Activated B cell treated with CpG ODN at 0.5 μM for 24 hours (primary cell): ENCODE measurements at regions not wholly inside any gene's neighbourhood (a gene's known extent, or its start where the extent isn't known, plus 50 kb on each side); places are given as distances from the start of the nearest gene placed in this dataset.

Source experiments
- ATAC-seq: fragments of 200-7000 bp; cut with Tn5 transposase; one replicate; pipeline ENCODE4 v1.10.0; 2021; ENCODE audit warnings: low read depth, mild to moderate bottlenecking, moderate library complexity
- CTCF ChIA-PET: fragments of 350-600 bp; sonication (Branson Sonifier 250); formaldehyde crosslinking; loops from one replicate; lab custom pipeline; 2021; ENCODE audit warnings: antibody characterized with exemption; lab: Charles Lee
- POLR2A ChIA-PET: fragments of 350-600 bp; sonication (Branson Sonifier 250); formaldehyde crosslinking; loops from one replicate; lab custom pipeline; 2021; ENCODE audit warnings: antibody characterized with exemption; lab: Charles Lee
- DNase-seq: peaks from one replicate; pipeline ENCODE4 v3.0.0; 2022
- H3K27ac Mint-ChIP-seq: one replicate; pipeline ENCODE4 v1.8.0; 2020; ENCODE audit warnings: mixed read lengths
- H3K27me3 Mint-ChIP-seq: one replicate; pipeline ENCODE4 v1.8.0; 2021; ENCODE audit warnings: mixed read lengths
- H3K36me3 Mint-ChIP-seq: one replicate; pipeline ENCODE4 v1.8.0; 2021; ENCODE audit warnings: low read depth, mixed read lengths
- H3K4me1 Mint-ChIP-seq: one replicate; pipeline ENCODE4 v1.8.0; 2021; ENCODE audit warnings: mixed read lengths
- H3K4me3 Mint-ChIP-seq: one replicate; pipeline ENCODE4 v1.8.0; 2020; ENCODE audit warnings: mild to moderate bottlenecking, mixed read lengths
- H3K9me3 Mint-ChIP-seq: one replicate; pipeline ENCODE4 v1.8.0; 2020; ENCODE audit warnings: mixed read lengths
- intact Hi-C: fragments of 100-400 bp; cut with micrococcal nuclease; formaldehyde crosslinking; loops from one replicate; pipeline ENCODE4 v1.15.1; 2024
- TF ChIP-seq, protein P1 (sequence below): fragments of 200-600 bp; IDR thresholded peaks from one replicate; pipeline ENCODE4 v1.8.0; 2022; ENCODE audit warnings: antibody characterized with exemption, mild to moderate bottlenecking

DNA sequence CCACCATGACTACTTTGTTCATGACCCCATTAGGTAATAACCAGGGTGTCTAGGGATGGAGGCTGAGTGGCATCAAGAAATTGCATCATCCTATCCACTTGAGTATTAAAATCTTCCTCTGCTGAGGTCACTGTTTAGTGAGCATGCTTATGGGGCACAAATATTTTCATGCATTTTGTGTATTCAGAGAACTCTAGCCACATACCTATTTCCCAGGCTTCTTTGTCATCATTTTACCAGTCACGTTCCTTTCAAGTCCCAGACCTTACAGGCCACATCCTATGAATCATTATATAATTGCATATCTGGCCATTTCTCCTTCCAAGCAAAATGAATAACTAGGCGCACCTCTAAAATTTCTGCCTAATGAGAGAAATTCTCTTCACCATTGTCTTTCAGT lies 1882.9 kb upstream of the AGA start:
- intact Hi-C loops, result no loop called here
- H3K4me1 Mint-ChIP-seq, result no peaks in the 10 kb centered on the region
- no peaks in the 10 kb centered on the region for H3K9me3 Mint-ChIP-seq
- no peaks in the 10 kb centered on the region for H3K27me3 Mint-ChIP-seq
- ChIA-PET POLR2A (no interaction called here), CTCF (no interaction called here)
- H3K27ac Mint-ChIP-seq, result no peak overlapping the region
- no peak overlapping the region for H3K4me3 Mint-ChIP-seq
- no peaks in the 10 kb centered on the region for H3K36me3 Mint-ChIP-seq
- TF ChIP-seq, protein P1, sequence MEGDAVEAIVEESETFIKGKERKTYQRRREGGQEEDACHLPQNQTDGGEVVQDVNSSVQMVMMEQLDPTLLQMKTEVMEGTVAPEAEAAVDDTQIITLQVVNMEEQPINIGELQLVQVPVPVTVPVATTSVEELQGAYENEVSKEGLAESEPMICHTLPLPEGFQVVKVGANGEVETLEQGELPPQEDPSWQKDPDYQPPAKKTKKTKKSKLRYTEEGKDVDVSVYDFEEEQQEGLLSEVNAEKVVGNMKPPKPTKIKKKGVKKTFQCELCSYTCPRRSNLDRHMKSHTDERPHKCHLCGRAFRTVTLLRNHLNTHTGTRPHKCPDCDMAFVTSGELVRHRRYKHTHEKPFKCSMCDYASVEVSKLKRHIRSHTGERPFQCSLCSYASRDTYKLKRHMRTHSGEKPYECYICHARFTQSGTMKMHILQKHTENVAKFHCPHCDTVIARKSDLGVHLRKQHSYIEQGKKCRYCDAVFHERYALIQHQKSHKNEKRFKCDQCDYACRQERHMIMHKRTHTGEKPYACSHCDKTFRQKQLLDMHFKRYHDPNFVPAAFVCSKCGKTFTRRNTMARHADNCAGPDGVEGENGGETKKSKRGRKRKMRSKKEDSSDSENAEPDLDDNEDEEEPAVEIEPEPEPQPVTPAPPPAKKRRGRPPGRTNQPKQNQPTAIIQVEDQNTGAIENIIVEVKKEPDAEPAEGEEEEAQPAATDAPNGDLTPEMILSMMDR, result no peak
- DNase-seq (no peak), ATAC-seq (no peak)

DNA sequence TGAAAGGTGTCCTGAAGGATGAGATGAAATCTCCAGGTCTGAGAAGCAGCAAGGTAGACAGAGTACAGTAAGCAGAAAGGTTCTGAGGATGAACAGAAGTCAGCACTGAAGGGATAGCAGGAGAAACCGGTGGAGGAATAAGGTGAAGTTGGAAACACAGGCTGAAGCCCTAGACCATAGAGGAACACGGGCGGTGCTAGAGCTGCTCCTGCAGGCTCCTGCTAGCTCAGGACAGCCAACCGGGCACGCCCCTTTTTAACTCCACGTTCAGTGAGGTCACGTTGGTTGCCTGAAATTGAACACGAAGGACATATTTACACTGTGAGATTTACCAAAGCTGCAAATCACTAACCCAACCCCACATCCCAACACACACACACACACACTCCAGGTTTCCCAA lies 1886.4 kb upstream of the AGA start:
- Mint-ChIP-seq H3K27ac (no peak overlapping the region), H3K4me1 (no peaks in the 10 kb centered on the region), H3K4me3 (no peak overlapping the region), H3K36me3 (no peaks in the 10 kb centered on the region), H3K27me3 (no peaks in the 10 kb centered on the region), H3K9me3 (no peaks in the 10 kb centered on the region)
- intact Hi-C loops, result no loop called here
- ATAC-seq (no peak), DNase-seq (no peak)
- ChIA-PET POLR2A (no interaction called here), CTCF (no interaction called here)
- TF ChIP-seq, protein P1, result no peak

DNA sequence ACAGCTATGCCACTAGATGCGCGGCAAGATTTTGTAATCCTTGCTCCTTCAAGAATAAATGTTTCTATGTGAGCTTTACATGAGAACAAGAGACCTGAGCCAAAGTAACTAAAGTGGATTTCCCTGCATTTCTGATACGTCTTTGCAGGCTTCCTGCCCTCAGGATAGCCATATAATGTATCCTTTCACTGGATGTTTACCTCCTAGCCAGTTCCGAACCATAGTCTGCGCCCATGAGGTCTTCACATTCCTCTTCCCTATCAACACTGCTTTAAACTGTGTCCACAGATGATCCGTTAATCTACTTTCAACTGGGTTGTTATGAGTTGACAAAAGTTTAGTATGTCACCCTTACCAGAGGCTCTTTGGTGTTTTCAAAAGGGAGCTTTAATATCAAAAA lies 1889.1 kb upstream of the AGA start:
- Mint-ChIP-seq H3K27ac (no peak overlapping the region), H3K4me1 (no peaks in the 10 kb centered on the region), H3K36me3 (no peaks in the 10 kb centered on the region), H3K27me3 (no peaks in the 10 kb centered on the region), H3K9me3 (no peaks in the 10 kb centered on the region), H3K4me3 (no peak overlapping the region)
- TF ChIP-seq, protein P1, result no peak
- POLR2A ChIA-PET, result no interaction called here
- intact Hi-C loops, result no loop called here
- CTCF ChIA-PET, result no interaction called here
- DNase-seq (no peak), ATAC-seq (no peak)

DNA sequence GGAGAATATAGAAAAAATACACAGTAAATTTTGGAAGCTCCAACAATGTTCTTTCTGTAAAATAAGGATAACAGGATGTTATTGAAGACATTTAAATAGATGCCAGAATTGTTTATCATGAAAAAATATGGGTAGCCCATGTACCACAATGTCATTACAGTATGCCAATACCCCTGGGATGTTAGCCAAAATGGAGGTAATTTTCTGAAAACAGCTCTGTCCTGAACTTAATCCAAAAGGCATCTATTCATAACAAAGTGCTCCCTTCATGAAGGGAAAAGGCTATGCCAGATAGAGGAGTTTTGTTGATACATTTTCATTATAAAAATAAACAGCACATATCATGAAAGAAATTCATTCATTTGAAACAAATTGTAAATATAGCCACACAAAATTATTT lies 1902.6 kb upstream of the AGA start:
- no peaks in the 10 kb centered on the region for H3K4me1 Mint-ChIP-seq
- no peak for ATAC-seq
- POLR2A ChIA-PET, result no interaction called here

DNA sequence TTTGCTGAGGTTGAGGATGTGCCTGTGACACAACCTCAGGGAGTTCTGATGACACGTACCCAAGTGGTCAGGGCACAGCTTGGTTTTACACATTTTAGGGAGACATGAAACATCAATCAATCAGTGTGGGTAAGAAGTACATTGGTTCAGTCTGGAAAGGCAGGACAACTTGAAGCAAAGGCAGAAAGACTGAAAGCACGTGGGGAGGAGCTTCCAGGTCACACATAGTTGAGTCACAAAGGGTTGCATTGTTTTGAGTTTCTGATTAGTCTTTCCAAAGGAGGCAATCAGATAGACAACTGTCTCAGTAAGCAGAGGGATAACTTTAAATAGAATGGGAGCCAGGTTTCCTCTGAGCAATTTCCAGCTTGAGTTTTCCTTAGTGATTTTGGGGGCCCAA lies 1910.0 kb upstream of the AGA start:
- intact Hi-C loops, result no loop called here
- Mint-ChIP-seq H3K4me1 (no peaks in the 10 kb centered on the region), H3K27ac (no peak overlapping the region), H3K4me3 (no peak overlapping the region), H3K36me3 (no peaks in the 10 kb centered on the region), H3K27me3 (no peaks in the 10 kb centered on the region), H3K9me3 (peaks cover 5% of the 10 kb centered on the region)
- no peak for ATAC-seq
- ChIA-PET CTCF (no interaction called here), POLR2A (no interaction called here)
- no peak for DNase-seq
- TF ChIP-seq, protein P1, result no peak

More for the DNA sequence above, 1902.6 kb upstream of the AGA start:
- TF ChIP-seq, protein P1, result no peak
- Mint-ChIP-seq H3K27me3 (no peaks in the 10 kb centered on the region), H3K4me3 (no peak overlapping the region), H3K36me3 (no peaks in the 10 kb centered on the region), H3K9me3 (peaks cover 6% of the 10 kb centered on the region), H3K27ac (no peak overlapping the region)
- DNase-seq, result no peak
- intact Hi-C loops, result no loop called here
- CTCF ChIA-PET, result no interaction called here
